GM19043 (cell line): ENCODE measurements at regions not wholly inside any gene's neighbourhood (a gene's known extent, or its start where the extent isn't known, plus 50 kb on each side); places are given as distances from the start of the nearest gene placed in this dataset.

ENCODE experiments used
- ATAC-seq: cut with Tn5 transposase; IDR thresholded peaks from one replicate; pipeline ENCODE4 v1.9.1; 2021; ENCODE audit warnings: low read depth; ENCODE audit not compliant: unreplicated experiment

GRCh38 chr4:83172371-83172770 is 57.8 kb upstream of the PLAC8 start:
- ATAC-seq: no peak

GRCh38 chr4:83171436-83172039 is 57.0 kb upstream of the PLAC8 start:
- ATAC-seq: no peak

GRCh38 chr4:83170952-83171399 is 56.4 kb upstream of the PLAC8 start:
- ATAC-seq: no peak
